ENCODE measurements at regions not wholly inside any gene's neighbourhood (a gene's known extent, or its start where the extent isn't known, plus 50 kb on each side); places are given as distances from the start of the nearest gene placed in this dataset.

DNA sequence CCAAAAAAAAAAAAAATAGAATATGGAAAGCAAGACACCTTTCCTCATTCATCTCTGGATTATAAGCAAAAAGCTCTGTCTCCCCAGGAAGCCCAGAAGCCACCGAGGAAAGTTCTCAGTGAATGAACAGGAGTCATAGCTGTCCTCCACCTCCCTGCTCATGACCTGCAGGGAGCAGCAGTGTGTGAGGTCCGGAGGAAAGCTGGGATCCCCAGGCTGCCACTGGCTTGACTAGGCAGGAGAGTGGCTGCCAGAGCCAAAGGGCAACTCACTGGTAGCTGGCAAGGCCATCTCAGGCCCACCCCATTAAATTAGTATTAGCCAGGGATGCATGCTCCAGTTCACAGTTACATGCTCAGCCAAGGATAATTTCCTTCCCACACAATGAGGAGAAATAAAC, 191.6 kb upstream of the STT3B start:
- intact Hi-C loops (cut with DNase I) = no loop called here
- no peak overlapping the region for H3K27ac ChIP-seq
- no peak overlapping the region for H3K4me3 ChIP-seq
- no peaks in the 10 kb centered on the region for H3K36me3 ChIP-seq
- DNase-seq = no peak
- H3K4me1 ChIP-seq = no peaks in the 10 kb centered on the region
- no peak for TF ChIP-seq CTCF (IDR thresholded peaks at IDR 0.05)
- no peaks in the 10 kb centered on the region for H3K9me3 ChIP-seq
- no peaks in the 10 kb centered on the region for H3K27me3 ChIP-seq (ENCODE audit: low read depth)
- ATAC-seq = no peak

GRCh38 chr3:31343075-31343474, 189.7 kb upstream of the STT3B start:
- no peaks in the 10 kb centered on the region for H3K9me3 ChIP-seq
- DNase-seq (no peak), ATAC-seq (no peak)
- no peak overlapping the region for H3K27ac ChIP-seq
- intact Hi-C loops (cut with DNase I) = no loop called here
- no peaks in the 10 kb centered on the region for H3K27me3 ChIP-seq (ENCODE audit: low read depth)
- H3K4me3 ChIP-seq = no peak overlapping the region
- no peaks in the 10 kb centered on the region for H3K4me1 ChIP-seq
- TF ChIP-seq CTCF (IDR thresholded peaks at IDR 0.05) = no peak
- no peaks in the 10 kb centered on the region for H3K36me3 ChIP-seq

DNA sequence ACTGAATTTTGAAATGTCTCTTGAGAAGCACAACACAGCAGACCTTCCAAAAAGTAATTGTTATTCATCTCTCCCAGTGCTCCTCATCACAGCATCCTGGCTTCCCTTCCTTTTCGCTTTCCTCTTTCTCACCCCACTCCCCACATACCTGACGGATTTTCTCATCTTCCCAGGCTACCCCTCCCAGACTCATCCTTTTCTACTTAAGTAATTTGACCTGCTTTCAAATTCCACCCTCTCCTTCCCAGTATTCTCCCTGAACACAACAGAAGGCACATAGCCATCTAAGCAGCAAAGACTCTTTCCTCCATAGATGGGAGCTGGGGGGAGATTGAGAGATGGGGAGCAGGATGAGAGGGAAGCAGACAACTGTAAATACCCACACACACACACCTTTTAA, 187.1 kb upstream of the STT3B start:
- Histone ChIP-seq H3K9me3 (no peaks in the 10 kb centered on the region), H3K4me1 (no peaks in the 10 kb centered on the region), H3K4me3 (no peak overlapping the region), H3K27ac (no peak overlapping the region), H3K36me3 (no peaks in the 10 kb centered on the region), H3K27me3 (ENCODE audit: low read depth) (no peaks in the 10 kb centered on the region)
- intact Hi-C loops (cut with DNase I) = no loop called here
- ATAC-seq (no peak), DNase-seq (no peak)
- TF ChIP-seq CTCF (IDR thresholded peaks at IDR 0.05) = no peak

GRCh38 chr3:31346542-31346979, 186.2 kb upstream of the STT3B start:
- no peak for TF ChIP-seq CTCF (IDR thresholded peaks at IDR 0.05)
- no peaks in the 10 kb centered on the region for H3K9me3 ChIP-seq
- no peaks in the 10 kb centered on the region for H3K36me3 ChIP-seq
- no peak overlapping the region for H3K4me3 ChIP-seq
- ATAC-seq (no peak), DNase-seq (no peak)
- intact Hi-C loops (cut with DNase I) = no loop called here
- H3K4me1 ChIP-seq = no peaks in the 10 kb centered on the region
- no peak overlapping the region for H3K27ac ChIP-seq
- H3K27me3 ChIP-seq (ENCODE audit: low read depth) = no peaks in the 10 kb centered on the region

DNA sequence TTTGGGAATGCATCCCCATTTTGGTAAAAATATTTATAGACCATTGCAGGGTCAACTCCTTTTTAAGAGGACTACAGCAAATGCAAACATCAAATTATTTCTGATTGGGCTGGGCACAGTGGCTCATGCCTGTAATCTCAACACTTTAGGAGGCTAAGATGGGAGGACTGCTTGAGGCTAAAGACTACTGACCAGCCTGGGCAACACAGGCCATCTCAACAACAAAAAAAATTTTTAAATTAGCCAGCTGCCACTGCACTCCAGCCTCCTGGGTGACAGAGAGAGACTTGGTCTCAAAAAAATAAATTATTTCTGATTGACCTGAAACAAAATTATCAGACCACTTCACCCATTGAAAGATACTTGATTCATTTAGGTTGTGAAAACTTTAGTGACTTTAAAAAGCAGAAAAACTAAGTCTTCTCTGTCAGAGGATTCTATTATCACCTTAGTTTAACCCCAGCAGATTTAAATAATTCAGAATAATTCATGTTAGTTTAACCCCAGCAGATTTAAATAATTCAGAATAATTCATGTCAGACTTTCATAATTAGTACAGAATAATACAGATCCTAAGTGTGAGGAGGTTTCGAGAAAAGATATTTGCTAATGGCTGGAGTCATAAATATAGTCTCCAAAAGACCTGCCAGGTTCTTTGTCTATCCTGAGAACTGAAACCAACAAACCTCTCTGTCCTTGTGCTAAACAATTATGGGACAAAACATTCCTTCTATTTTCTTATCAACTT, 183.6 kb upstream of the STT3B start:
- DNase-seq (no peak), ATAC-seq (no peak)
- Histone ChIP-seq H3K9me3 (no peaks in the 10 kb centered on the region), H3K36me3 (no peaks in the 10 kb centered on the region), H3K4me3 (no peak overlapping the region), H3K27me3 (ENCODE audit: low read depth) (no peaks in the 10 kb centered on the region), H3K4me1 (no peaks in the 10 kb centered on the region), H3K27ac (no peak overlapping the region)
- intact Hi-C loops (cut with DNase I) = no loop called here
- no peak for TF ChIP-seq CTCF (IDR thresholded peaks at IDR 0.05)
